T-helper 2 cell (primary cell): ENCODE measurements at regions not wholly inside any gene's neighbourhood (a gene's known extent, or its start where the extent isn't known, plus 50 kb on each side); places are given as distances from the start of the nearest gene placed in this dataset.
A peak's percentile ranks its signal among the peaks of the same experiment; 100 is the strongest.

Source experiments
- DNase-seq, 5 experiments: peaks; one replicate each; pipeline versions ENCODE4 v3.0.0 to v3.0.0-alpha.2; 2012 to 2022

DNA sequence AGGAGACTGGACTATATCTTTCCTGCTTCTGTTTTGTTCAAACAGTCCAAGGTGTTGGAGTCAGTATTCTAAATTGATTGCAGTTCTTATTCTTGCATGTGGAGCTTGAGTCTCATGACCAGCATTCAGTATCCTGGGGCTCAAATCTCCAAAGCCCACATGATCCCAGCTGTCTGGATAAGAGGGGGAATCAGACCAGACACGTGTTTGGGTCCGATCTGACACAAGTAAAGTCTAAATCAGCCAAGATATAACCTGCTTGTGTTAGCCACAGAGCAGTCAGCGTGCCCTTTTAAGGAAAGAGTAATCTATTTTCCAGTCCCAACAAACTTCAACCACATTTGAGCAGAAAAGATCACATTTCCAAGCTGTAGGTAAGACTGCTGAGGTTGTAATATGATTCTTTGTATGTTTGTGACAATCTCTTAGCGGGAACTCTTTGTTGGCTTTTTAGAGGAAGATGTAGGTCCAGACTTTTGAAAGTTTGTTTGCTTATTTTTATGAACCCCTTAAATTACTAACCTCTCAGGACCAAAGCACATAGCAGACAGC, 334.6 kb downstream of the SLC4A3 start:
- DNase-seq, result no peak

DNA sequence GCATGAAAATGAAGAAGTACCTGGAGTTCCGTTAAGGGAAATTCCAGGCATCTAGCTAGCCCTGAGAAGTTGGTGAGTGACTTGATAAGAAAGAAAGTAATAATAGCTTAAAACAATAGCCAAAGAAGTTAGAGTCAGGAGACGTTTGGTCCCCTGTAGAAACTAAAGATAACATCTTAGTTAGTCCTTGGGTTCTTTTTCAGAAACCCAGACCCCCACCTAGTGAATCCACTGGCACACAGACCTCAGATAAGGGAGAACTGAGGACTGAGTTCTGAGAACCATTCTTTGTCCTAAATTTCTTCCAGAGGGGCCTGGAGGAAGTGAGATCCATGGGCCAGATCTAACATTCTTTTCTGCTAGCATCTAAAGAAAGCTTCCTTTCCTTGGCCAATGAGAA, 335.4 kb downstream of the SLC4A3 start:
- no peak for DNase-seq

GRCh38 chr2:219965287-219966194, 338.1 kb downstream of the SLC4A3 start:
- no peak for DNase-seq

- no peak for DNase-seq
These were observed 340.1 kb downstream of the SLC4A3 start for GRCh38 chr2:219967247-219968245.

GRCh38 chr2:219968685-219969345, 341.4 kb downstream of the SLC4A3 start:
- no peak for DNase-seq

- DNase-seq, result no peak
These were observed 342.1 kb downstream of the SLC4A3 start for GRCh38 chr2:219969508-219969907.

DNA sequence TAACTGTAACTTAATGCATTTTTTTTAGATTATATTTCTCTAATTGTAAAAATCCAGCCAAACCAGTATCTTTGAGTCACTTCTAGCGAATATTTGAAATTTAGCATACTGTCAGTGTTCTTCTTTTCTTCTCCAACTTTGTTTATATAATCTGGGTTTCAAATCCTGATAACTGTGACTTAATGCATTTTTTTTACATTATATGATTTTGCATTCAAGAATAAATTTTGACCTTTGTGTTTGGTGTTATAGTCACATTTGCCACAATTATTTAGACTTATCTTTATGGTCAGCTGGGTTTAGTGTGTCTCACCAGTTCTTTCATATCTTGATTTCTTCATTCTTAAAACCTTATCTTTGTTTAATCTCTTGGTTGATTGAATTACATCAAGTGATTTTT, 345.7 kb downstream of the SLC4A3 start:
- DNase-seq, result no peak

GRCh38 chr2:219976871-219977270, 349.4 kb downstream of the SLC4A3 start:
- DNase-seq, result no peak

DNA sequence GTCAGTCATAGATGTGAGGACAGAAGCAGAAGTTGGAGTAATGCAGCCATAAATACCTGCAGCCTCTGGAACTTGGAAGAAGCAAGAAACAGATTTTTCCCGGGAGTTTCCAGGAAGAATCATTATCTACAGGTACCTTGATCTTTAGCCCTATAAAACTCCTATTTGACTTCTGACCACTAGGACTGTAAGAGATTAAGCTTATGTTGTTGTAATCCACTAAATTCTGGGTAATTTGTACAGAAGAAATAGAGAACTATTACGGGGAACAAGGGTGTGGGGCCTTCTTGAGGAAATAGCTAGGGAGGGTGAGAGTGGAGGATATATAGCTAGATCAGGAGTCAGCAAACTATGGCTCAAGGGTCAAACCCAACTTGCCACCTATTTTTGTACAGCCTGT, 353.2 kb downstream of the SLC4A3 start:
- no peak for DNase-seq

- no peak for DNase-seq
These were observed 356.4 kb downstream of the SLC4A3 start for GRCh38 chr2:219983836-219984235.

DNA sequence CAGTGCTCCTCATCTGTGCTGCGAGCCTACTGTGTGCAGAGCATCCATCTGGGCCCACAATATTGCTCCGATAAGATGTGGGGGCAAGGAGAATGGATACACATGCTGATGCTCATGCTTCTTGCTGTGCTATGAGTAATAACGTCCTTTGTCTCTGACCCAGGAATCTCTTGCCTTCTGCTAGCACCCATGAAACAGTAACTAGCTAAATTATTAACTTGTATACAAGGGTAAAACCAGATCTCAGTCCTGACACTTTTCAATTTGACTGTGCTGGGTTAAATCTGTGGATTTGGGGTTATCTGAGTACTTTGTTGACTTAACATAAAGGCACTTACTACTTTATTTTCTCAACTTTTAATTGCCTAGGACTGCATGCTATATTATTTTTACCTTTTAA, 357.6 kb downstream of the SLC4A3 start:
- DNase-seq, result no peak

DNA sequence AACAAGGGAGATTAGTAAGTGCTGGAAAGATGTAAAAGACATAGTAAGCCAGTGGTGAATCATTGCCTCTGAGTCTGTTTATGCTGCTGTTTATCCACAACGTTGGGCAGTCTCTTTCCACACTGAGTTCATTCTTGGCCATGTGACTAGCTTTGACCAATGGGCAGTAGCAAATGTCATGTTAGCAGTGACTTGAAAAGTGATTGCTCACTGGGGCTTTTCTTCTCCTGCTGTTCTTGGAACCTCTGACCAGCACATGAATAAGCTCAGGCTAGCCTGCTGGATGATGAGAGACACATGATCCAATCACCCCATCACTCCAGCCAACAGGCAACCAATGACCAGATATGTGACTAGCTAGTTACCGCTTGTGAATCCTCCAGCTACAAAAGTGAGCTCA, 360.4 kb downstream of the SLC4A3 start:
- DNase-seq, result no peak

- DNase-seq, result no peak
These were observed 362.3 kb downstream of the SLC4A3 start for GRCh38 chr2:219989744-219990143.

DNA sequence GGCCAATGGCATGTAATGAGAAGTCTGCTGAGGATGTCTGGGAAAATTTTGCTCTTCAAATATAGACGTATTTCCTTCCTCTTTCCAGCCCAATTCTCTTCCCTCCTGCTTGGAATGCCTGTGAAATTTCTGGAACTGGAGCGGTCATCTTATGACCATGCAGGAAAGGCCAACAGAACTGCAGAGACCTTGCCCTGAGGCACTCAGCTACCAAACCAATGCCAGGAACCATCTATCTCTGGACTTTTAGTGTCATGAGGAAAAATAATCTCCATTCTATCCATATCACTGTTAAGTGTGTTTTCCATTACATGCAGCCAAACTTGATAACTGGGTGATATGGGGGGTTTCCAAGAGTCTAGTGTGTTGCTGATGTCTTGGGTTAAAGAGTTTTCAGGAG, 363.7 kb downstream of the SLC4A3 start:
- DNase-seq, result no peak

- no peak for DNase-seq
These were observed 368.0 kb downstream of the SLC4A3 start for GRCh38 chr2:219995399-219995798.

DNA sequence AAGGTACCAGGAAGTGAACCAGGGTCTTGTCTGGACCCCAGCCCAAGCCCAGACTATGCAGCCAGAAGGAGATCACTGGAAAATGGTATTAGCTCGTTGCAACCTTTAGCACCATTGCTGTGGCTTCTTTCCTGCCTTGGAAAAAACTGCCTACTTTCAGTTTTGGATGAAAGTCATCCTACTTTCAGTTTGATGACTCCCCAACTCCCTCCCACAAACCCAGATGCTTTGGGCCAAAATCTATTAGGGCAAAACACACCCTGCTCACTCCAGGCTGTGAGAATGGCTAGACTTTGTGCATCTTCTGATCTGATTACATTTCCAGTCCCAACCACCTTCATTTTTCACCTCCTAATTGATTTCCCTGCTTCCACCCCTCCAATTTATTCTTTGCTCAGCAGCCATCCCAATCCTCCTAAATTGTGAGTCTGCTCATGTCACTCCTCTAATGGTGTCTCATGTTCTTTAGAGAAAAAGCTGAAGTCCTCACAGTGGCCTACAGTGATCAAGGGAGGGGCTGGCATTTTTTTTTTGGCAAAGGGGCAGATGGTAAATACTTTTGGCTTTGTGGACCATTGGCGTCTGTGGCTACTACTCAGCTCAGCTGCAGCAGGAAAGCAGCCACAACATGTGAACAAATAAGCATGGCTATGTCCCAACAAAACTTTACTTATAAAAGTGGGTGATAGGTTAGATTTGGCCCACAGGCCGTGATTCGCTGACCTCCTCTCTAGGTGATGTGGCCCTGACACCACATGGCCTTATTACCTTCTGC, 368.7 kb downstream of the SLC4A3 start:
- no peak for DNase-seq

DNA sequence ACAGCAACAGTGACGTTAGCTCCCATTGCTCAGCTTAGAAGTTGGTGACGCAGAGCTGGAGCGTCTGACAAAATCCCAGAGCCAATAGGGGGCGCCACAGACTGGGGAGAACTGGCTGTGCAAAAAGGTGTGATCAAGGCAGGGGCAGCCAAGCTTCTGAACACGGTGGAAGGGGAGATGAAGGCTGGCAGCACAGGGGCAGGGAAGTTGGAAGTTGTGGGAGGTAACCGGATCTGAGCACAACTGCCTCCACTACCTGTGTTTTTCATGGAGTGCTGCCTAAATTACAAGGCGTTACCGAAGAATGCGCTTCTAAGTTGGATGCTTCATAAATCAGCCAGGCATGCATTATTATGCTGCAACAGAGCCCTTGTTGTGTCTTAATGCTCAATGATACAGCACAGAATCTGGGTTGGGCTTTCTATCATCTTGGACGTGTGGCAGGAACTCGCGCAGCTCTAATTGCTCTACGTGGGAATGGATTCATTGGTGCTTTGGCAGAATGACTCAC, 370.0 kb downstream of the SLC4A3 start:
- DNase-seq, result peak in 1 of 5 experiments; percentile 7

GRCh38 chr2:219998107-219998506, 370.7 kb downstream of the SLC4A3 start:
- no peak for DNase-seq

- DNase-seq, result no peak
These were observed 371.3 kb downstream of the SLC4A3 start for GRCh38 chr2:219998714-219999227.

DNA sequence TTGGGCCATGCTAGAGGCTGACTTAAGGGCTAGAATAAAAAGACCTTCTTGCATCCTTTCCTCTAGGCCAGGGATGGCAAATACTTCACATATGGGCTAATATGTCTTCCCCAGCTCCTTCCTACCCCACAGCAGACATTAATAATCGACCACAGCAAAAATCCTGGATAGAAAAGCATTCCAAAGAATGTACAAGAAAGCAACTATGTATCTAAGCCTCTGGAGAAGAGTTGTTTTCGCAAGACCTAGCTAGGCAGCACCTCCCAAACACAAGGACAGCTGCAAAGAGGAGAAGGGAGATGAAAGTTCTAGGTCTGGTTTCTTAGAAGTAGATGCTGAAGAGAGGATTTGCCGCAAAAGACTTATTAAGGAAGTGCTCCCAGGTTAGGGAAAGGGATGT, 372.6 kb downstream of the SLC4A3 start:
- no peak for DNase-seq

GRCh38 chr2:220000586-220000985, 373.2 kb downstream of the SLC4A3 start:
- no peak for DNase-seq
